Bronchial epithelial cell (primary cell): ENCODE measurements at regions not wholly inside any gene's neighbourhood (a gene's known extent, or its start where the extent isn't known, plus 50 kb on each side); places are given as distances from the start of the nearest gene placed in this dataset.

Source experiments
- DNase-seq: peaks from one replicate; pipeline ENCODE4 v3.0.0-alpha.2; 2010; ENCODE audit warnings: low read depth
- FAIRE-seq: peaks from 2 replicates; lab custom pipeline; 2011; peaks lifted over from hg19 to GRCh38; lab: Jason Lieb, UNC
- H3K27me3 ChIP-seq: 2 replicates; pipeline ENCODE4 v1.5.1; 2011; ENCODE audit warnings: low read length; ENCODE audit not compliant: control insufficient read depth, insufficient read depth
- H3K36me3 ChIP-seq: 2 replicates; pipeline ENCODE4 v1.5.1; 2011; ENCODE audit warnings: low read length; ENCODE audit not compliant: control insufficient read depth, insufficient read depth
- H3K4me3 ChIP-seq: 2 replicates; pipeline ENCODE4 v1.5.1; 2011; ENCODE audit warnings: mild to moderate bottlenecking, low read depth, low read length, control low read depth
- TF ChIP-seq, protein P1 (sequence below): IDR thresholded peaks from 2 replicates; pipeline ENCODE4 v1.5.1; 2011; ENCODE audit warnings: mild to moderate bottlenecking, moderate library complexity, low read length, control low read depth, inconsistent platforms; ENCODE audit not compliant: insufficient read depth, severe bottlenecking

DNA sequence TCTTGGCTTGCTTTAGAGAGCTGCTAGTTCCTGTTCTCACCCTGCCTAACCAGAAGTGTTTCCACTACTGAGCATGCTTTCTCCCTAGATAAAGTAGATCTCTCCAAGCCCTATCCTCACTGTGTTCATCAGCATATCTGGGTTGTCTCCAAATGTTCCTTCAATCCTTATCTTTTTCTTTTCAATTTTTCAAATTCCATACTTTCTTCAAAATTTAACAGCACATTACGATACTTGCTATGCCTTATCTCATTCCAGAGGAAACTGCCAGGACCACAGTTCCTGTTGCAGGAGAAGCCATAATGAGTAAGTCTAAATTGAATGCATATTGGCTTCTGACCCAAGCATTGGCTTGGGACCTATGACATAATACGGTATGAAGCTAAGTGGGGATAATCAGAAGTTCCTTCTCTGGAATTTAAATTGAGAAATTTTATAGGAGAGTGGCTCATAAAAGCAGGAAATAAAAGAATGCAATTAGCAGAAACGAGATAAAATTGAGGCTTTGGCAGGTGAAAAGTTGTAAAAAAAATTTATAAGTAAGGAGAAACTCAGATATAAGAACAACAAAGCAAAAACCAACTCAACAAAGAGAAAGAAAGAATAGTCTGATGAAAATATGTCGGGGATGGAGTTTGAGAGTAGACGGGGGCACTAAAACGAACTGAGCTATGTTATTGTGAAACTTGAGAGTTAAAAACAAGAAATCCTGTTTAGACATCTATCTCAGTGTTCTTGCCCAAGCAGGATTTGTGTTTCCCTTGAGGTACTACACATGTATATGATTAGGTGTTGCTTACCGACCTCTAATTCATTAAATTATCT is 631.7 kb upstream of the CCDC54 start:
- Histone ChIP-seq H3K36me3 (no peaks in the 10 kb centered on the region), H3K4me3 (no peak overlapping the region), H3K27me3 (no peaks in the 10 kb centered on the region)
- FAIRE-seq (no peak), DNase-seq (no peak)
- TF ChIP-seq, protein P1, sequence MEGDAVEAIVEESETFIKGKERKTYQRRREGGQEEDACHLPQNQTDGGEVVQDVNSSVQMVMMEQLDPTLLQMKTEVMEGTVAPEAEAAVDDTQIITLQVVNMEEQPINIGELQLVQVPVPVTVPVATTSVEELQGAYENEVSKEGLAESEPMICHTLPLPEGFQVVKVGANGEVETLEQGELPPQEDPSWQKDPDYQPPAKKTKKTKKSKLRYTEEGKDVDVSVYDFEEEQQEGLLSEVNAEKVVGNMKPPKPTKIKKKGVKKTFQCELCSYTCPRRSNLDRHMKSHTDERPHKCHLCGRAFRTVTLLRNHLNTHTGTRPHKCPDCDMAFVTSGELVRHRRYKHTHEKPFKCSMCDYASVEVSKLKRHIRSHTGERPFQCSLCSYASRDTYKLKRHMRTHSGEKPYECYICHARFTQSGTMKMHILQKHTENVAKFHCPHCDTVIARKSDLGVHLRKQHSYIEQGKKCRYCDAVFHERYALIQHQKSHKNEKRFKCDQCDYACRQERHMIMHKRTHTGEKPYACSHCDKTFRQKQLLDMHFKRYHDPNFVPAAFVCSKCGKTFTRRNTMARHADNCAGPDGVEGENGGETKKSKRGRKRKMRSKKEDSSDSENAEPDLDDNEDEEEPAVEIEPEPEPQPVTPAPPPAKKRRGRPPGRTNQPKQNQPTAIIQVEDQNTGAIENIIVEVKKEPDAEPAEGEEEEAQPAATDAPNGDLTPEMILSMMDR = no peak

GRCh38 chr3:106746286-106746685 is 631.0 kb upstream of the CCDC54 start:
- no peak for FAIRE-seq
- Histone ChIP-seq H3K36me3 (no peaks in the 10 kb centered on the region), H3K4me3 (no peak overlapping the region), H3K27me3 (no peaks in the 10 kb centered on the region)
- TF ChIP-seq, protein P1 = no peak
- no peak for DNase-seq

GRCh38 chr3:106748472-106749262 is 628.6 kb upstream of the CCDC54 start:
- DNase-seq = no peak
- Histone ChIP-seq H3K4me3 (no peak overlapping the region), H3K36me3 (no peaks in the 10 kb centered on the region), H3K27me3 (no peaks in the 10 kb centered on the region)
- TF ChIP-seq, protein P1 = no peak
- no peak for FAIRE-seq

DNA sequence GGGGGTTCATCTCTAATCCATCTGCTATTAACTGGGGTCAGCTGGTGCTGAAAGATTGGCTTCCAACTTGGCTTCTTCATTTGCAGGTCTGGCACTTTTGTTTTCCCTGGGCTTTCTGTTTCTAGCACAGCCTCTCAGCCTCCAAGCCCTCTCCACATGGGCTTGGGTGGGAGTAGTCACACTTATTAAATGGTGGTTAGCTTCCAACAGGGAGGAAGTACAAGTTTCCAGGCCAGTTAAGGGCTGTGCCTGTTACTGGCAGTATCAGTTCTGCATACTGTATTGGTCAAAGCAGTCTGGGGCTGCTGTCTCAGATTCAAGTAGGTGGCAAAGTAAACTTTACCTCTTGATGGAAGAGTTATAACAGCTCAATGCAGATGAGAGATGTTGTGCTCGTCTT is 627.1 kb upstream of the CCDC54 start:
- FAIRE-seq (no peak), DNase-seq (no peak)
- TF ChIP-seq, protein P1 = no peak
- no peaks in the 10 kb centered on the region for H3K27me3 ChIP-seq
- no peaks in the 10 kb centered on the region for H3K36me3 ChIP-seq
- H3K4me3 ChIP-seq = no peak overlapping the region

DNA sequence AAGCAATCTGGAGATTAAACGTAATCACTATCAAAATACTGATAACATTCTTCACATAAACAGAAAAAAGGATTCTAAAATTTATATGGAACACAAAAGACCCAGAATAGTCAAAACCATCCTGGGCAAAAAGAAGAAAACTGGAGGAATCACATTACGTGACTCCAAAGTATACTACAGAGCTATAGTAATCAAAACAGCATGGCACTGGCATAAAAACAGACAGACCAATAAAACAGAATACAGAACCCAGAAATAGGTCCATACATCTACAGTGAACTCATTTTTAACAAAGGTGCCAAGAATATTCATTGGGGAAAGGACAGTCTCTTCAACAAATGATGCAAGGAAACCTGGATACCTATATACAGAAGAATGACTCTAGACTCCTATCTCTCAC is 621.9 kb upstream of the CCDC54 start:
- FAIRE-seq (no peak), DNase-seq (no peak)
- no peaks in the 10 kb centered on the region for H3K36me3 ChIP-seq
- no peaks in the 10 kb centered on the region for H3K27me3 ChIP-seq
- TF ChIP-seq, protein P1 = no peak
- no peak overlapping the region for H3K4me3 ChIP-seq
